Spleen (tissue), 11 donors: ENCODE measurements at regions not wholly inside any gene's neighbourhood (a gene's known extent, or its start where the extent isn't known, plus 50 kb on each side); places are given as distances from the start of the nearest gene placed in this dataset.

ENCODE experiments used
- DNase-seq: peaks from one replicate; pipeline ENCODE4 v3.0.0-alpha.2; 2020
- H3K27ac ChIP-seq, 8 donors: fragments of 200-600 bp; sonication (generic) in 7 of 8; 1 replicate in 4 of 8; 2 replicates in 4 of 8; pipeline versions ENCODE4 v1.5.0 to v1.8.0; 2016 to 2021; ENCODE audit warnings: inconsistent platforms in 4 of 8, mild to moderate bottlenecking in 4 of 8, moderate library complexity in 1 of 8
- H3K27me3 ChIP-seq, 7 donors: fragments of 200-600 bp; sonication (generic) in 6 of 7; replicated peaks in 1 of 7; 1 replicate in 4 of 7; 2 replicates in 3 of 7; pipeline versions ENCODE4 v1.5.0 to v1.8.0; 2016 to 2021; ENCODE audit warnings: inconsistent platforms in 3 of 7, mild to moderate bottlenecking in 1 of 7
- H3K36me3 ChIP-seq, 6 donors: fragments of 200-600 bp; sonication (generic) in 5 of 6; 1 replicate in 4 of 6; 2 replicates in 2 of 6; pipeline versions ENCODE4 v1.5.0 to v1.8.0; 2016 to 2021; ENCODE audit warnings: inconsistent platforms in 2 of 6
- H3K4me1 ChIP-seq, 6 donors: fragments of 200-600 bp; sonication (generic) in 5 of 6; 1 replicate in 3 of 6; 2 replicates in 3 of 6; pipeline versions ENCODE4 v1.5.0 to v1.8.0; 2016 to 2021; ENCODE audit warnings: inconsistent platforms in 3 of 6
- H3K4me3 ChIP-seq, 8 donors: fragments of 200-600 bp; sonication (generic) in 7 of 8; 1 replicate in 4 of 8; 2 replicates in 4 of 8; pipeline versions ENCODE4 v1.5.0 to v1.8.0; 2016 to 2021; ENCODE audit warnings: inconsistent platforms in 4 of 8, mild to moderate bottlenecking in 4 of 8, moderate library complexity in 2 of 8
- H3K9me3 ChIP-seq, 8 donors: fragments of 200-600 bp; sonication (generic) in 7 of 8; 1 replicate in 4 of 8; 2 replicates in 4 of 8; pipeline versions ENCODE4 v1.5.0 to v1.8.0; 2016 to 2021; ENCODE audit warnings: inconsistent platforms in 4 of 8
- CTCF ChIP-seq, 11 experiments: fragments of 200-600 bp in 7 of 11; fragments of 450-650 bp in 4 of 11; sonication (generic) in 4 of 11; IDR thresholded peaks in 8 of 11; conservative IDR thresholded peaks in 3 of 11; 1 replicate in 7 of 11; 2 replicates in 4 of 11; pipeline versions ENCODE4 v1.4.0 to v1.8.0; 2016 to 2021; ENCODE audit warnings: antibody characterized with exemption in 11 of 11, inconsistent platforms in 4 of 11, mild to moderate bottlenecking in 1 of 11
- POLR2A ChIP-seq, 3 donors: fragments of 450-650 bp; IDR thresholded peaks; one replicate each; pipeline ENCODE4 v1.5.1; 2017; ENCODE audit warnings: antibody characterized with exemption in 3 of 3, mild to moderate bottlenecking in 1 of 3
- POLR2AphosphoS5 ChIP-seq, 3 donors: sonication (generic); formaldehyde crosslinking; IDR thresholded peaks; one replicate each; pipeline ENCODE4 v1.5.1; 2017; ENCODE audit warnings: antibody characterized with exemption in 3 of 3
- WGBS, 5 donors: extraction: QIAGEN DNeasy Blood & Tissue Kit in 3 of 5; methylation state at CpG; one replicate each; pipeline versions ENCODE4 v1.1.5 to v1.1.7; 2013 to 2018; 5-methylcytosine and 5-hydroxymethylcytosine counted together
- intact Hi-C: fragments of 100-400 bp; cut with DNase I; formaldehyde crosslinking; loops from one replicate; pipeline ENCODE4 v1.15.0; 2023; ENCODE audit warnings: low total_unique reads
- donor health status: healthy with polysubstance abuse.
- donor health status: DM: no; HTN: no; CAD: no; lungs with moderate emphysema.
- donor health status: DM: no; HTN: no; CAD: no.
- donor health status: Bipolar disorder and iron deficiency.
- donor health status: healthy.
- donor health status: DM: no; HTN: no; CAD: no.
- donor health status: DM: yes; HTN: yes; CAD: no.

- peaks cover 0 to 13% (median 0%) of the 10 kb centered on the region in 6 donors for H3K4me1 ChIP-seq
- no peaks in the 10 kb centered on the region for H3K36me3 ChIP-seq
- WGBS, 5 donors: 56 to 66% (median 60%) methylated on average over 2 of the region's 2 CpGs
- no peak for DNase-seq
- TF ChIP-seq POLR2A (IDR thresholded peaks at IDR 0.05) (no peak), POLR2AphosphoS5 (IDR thresholded peaks at IDR 0.05) (no peak), CTCF (IDR thresholded peaks at IDR 0.05 in 8 of 11, conservative IDR thresholded peaks at IDR 0.05 in 3 of 11) (no peak)
- no peak overlapping the region for H3K27ac ChIP-seq
- intact Hi-C loops: no loop called here
- no peaks in the 10 kb centered on the region for H3K27me3 ChIP-seq
- no peak overlapping the region for H3K4me3 ChIP-seq
- peaks cover 0 to 5% (median 0%) of the 10 kb centered on the region in 8 donors for H3K9me3 ChIP-seq
Observed at GRCh38 chr1:172946814-172947507, 103.8 kb downstream of the TNFSF18 start.

GRCh38 chr1:172948457-172948856 is 102.3 kb downstream of the TNFSF18 start:
- DNase-seq: no peak
- H3K36me3 ChIP-seq: no peaks in the 10 kb centered on the region
- H3K27me3 ChIP-seq: no peaks in the 10 kb centered on the region
- peaks cover 0 to 13% (median 0%) of the 10 kb centered on the region in 6 donors for H3K4me1 ChIP-seq
- H3K4me3 ChIP-seq: no peak overlapping the region
- no peaks in the 10 kb centered on the region for H3K9me3 ChIP-seq
- TF ChIP-seq POLR2A (IDR thresholded peaks at IDR 0.05) (no peak), POLR2AphosphoS5 (IDR thresholded peaks at IDR 0.05) (no peak), CTCF (IDR thresholded peaks at IDR 0.05 in 8 of 11, conservative IDR thresholded peaks at IDR 0.05 in 3 of 11) (no peak)
- 77 to 96% (median 90%) methylated on average over 1 of the region's 1 CpG for WGBS, 5 donors
- H3K27ac ChIP-seq: no peak overlapping the region
- intact Hi-C loops: no loop called here

- no peaks in the 10 kb centered on the region for H3K9me3 ChIP-seq
- 52 to 77% (median 69%) methylated on average over 4 of the region's 4 CpGs for WGBS, 5 donors
- H3K36me3 ChIP-seq: no peaks in the 10 kb centered on the region
- intact Hi-C loops: no loop called here
- no peaks in the 10 kb centered on the region for H3K27me3 ChIP-seq
- no peak overlapping the region for H3K4me3 ChIP-seq
- no peak for DNase-seq
- TF ChIP-seq POLR2AphosphoS5 (IDR thresholded peaks at IDR 0.05) (no peak), CTCF (IDR thresholded peaks at IDR 0.05 in 8 of 11, conservative IDR thresholded peaks at IDR 0.05 in 3 of 11) (no peak), POLR2A (IDR thresholded peaks at IDR 0.05) (no peak)
- no peak overlapping the region for H3K27ac ChIP-seq
- H3K4me1 ChIP-seq: peaks cover 0 to 13% (median 0%) of the 10 kb centered on the region in 6 donors
Observed at GRCh38 chr1:172949096-172949495, 101.6 kb downstream of the TNFSF18 start.

DNA sequence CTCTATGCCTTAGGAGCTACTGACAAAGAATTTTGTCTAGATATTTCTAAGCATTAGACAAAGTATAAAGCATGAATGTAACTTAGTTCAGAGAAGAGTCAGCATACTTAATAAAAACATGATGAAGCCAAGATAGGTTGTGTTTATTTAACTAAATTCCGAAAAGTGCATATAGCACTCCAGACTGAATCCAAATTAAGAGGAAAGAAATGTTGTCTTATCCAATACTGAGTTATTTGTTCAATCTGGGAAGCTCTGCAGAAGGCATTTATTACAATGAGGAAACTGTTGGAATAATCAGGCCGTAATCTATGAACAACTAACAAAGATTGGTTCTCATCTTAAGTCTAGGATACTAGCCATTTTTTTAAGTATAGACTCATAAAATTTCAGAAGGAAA is 100.2 kb downstream of the TNFSF18 start:
- intact Hi-C loops: no loop called here
- H3K4me3 ChIP-seq: no peak overlapping the region
- no peak overlapping the region for H3K27ac ChIP-seq
- H3K4me1 ChIP-seq: peaks cover 0 to 13% (median 0%) of the 10 kb centered on the region in 6 donors
- no peaks in the 10 kb centered on the region for H3K27me3 ChIP-seq
- no peaks in the 10 kb centered on the region for H3K9me3 ChIP-seq
- no peak for DNase-seq
- TF ChIP-seq POLR2A (IDR thresholded peaks at IDR 0.05): no peak
- no peak for TF ChIP-seq POLR2AphosphoS5 (IDR thresholded peaks at IDR 0.05)
- no peak for TF ChIP-seq CTCF (IDR thresholded peaks at IDR 0.05 in 8 of 11, conservative IDR thresholded peaks at IDR 0.05 in 3 of 11)
- 66 to 98% (median 93%) methylated on average over 2 of the region's 2 CpGs for WGBS, 5 donors
- H3K36me3 ChIP-seq: no peaks in the 10 kb centered on the region
